ENCODE measurements at regions not wholly inside any gene's neighbourhood (a gene's known extent, or its start where the extent isn't known, plus 50 kb on each side); places are given as distances from the start of the nearest gene placed in this dataset.

DNA sequence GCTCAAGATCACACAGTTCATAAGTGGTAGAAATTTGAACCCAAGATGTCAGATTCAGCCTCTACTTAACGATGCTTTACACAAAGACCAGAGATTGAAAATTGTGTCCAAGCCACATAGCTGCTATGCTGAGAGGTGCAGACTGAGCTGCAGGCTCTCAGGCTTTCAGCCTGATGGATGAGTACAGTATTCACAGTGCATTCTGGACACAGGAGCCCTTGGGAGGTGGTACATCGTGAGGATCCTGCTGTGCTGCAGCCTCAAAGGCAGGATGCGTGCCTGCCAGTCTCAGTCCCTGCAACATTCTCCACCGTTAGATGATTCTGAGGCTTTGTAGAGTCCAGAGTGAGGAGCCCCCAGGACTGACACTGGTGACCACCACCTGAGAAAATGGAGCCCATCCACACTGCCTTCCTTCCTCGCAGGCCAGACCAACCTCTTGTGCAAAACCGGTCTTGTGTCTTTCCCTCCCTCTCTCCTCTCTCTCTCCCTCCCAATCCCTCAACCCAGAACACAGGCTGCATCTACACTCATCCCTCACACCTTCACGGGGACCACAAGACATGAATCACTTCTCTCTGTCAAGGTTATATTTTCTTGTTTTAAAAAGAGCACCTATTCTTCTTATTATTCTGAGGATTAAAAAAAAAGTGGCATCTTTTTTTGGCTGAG, 203.4 kb upstream of the ZNF507 start:
- Histone ChIP-seq H3K27me3 (no peaks in the 10 kb centered on the region), H3K4me1 (ENCODE audit: control insufficient read depth in 1 of 2, insufficient read depth in 1 of 2, low read depth in 1 of 2, low read length in 1 of 2) (no peaks in the 10 kb centered on the region)

DNA sequence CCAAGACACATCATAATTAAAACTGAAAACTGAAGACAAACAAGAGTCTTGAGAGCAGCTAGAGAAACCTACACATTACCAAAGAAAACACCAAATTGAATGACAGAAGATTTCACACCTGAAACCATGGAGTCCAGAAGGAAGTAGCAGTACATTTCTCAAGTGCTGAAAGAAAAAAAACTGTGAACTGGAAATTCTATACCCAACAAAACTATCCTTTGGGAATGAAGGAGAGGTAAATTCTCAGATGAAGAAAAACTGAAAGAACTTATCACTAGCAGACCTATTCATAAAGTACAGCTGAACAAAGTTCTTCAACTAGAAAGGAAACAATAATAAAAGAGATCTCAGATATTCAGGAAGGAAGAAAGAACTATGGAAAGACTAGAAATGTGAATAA, 198.7 kb upstream of the ZNF507 start:
- Histone ChIP-seq H3K4me1 (ENCODE audit: control insufficient read depth in 1 of 2, insufficient read depth in 1 of 2, low read depth in 1 of 2, low read length in 1 of 2) (no peaks in the 10 kb centered on the region), H3K36me3 (no peaks in the 10 kb centered on the region), H3K4me3 (ENCODE audit: low read depth in 1 of 2, low read length in 1 of 2) (no peak overlapping the region), H3K27ac (no peak overlapping the region), H3K9me3 (no peaks in the 10 kb centered on the region), H3K27me3 (no peaks in the 10 kb centered on the region)
- no peak for TF ChIP-seq CTCF (IDR thresholded peaks at IDR 0.05)

More for the DNA sequence above, 203.4 kb upstream of the ZNF507 start:
- H3K9me3 ChIP-seq, result no peaks in the 10 kb centered on the region
- H3K27ac ChIP-seq, result no peak overlapping the region
- TF ChIP-seq CTCF (IDR thresholded peaks at IDR 0.05), result no peak
- no peak overlapping the region for H3K4me3 ChIP-seq (ENCODE audit: low read depth in 1 of 2, low read length in 1 of 2)
- H3K36me3 ChIP-seq, result no peaks in the 10 kb centered on the region

- H3K27me3 ChIP-seq, result no peaks in the 10 kb centered on the region
- no peak overlapping the region for H3K4me3 ChIP-seq (ENCODE audit: low read depth in 1 of 2, low read length in 1 of 2)
- H3K4me1 ChIP-seq (ENCODE audit: control insufficient read depth in 1 of 2, insufficient read depth in 1 of 2, low read depth in 1 of 2, low read length in 1 of 2), result no peaks in the 10 kb centered on the region
- no peak for TF ChIP-seq CTCF (IDR thresholded peaks at IDR 0.05)
- no peak overlapping the region for H3K27ac ChIP-seq
- no peaks in the 10 kb centered on the region for H3K9me3 ChIP-seq
- H3K36me3 ChIP-seq, result no peaks in the 10 kb centered on the region
Measured at GRCh38 chr19:32150605-32151004, 194.8 kb upstream of the ZNF507 start.

GRCh38 chr19:32154418-32154817, 191.0 kb upstream of the ZNF507 start:
- no peak for TF ChIP-seq CTCF (IDR thresholded peaks at IDR 0.05)
- Histone ChIP-seq H3K36me3 (no peaks in the 10 kb centered on the region), H3K27me3 (no peaks in the 10 kb centered on the region), H3K4me3 (ENCODE audit: low read depth in 1 of 2, low read length in 1 of 2) (no peak overlapping the region), H3K27ac (no peak overlapping the region), H3K4me1 (ENCODE audit: control insufficient read depth in 1 of 2, insufficient read depth in 1 of 2, low read depth in 1 of 2, low read length in 1 of 2) (no peaks in the 10 kb centered on the region), H3K9me3 (no peaks in the 10 kb centered on the region)

DNA sequence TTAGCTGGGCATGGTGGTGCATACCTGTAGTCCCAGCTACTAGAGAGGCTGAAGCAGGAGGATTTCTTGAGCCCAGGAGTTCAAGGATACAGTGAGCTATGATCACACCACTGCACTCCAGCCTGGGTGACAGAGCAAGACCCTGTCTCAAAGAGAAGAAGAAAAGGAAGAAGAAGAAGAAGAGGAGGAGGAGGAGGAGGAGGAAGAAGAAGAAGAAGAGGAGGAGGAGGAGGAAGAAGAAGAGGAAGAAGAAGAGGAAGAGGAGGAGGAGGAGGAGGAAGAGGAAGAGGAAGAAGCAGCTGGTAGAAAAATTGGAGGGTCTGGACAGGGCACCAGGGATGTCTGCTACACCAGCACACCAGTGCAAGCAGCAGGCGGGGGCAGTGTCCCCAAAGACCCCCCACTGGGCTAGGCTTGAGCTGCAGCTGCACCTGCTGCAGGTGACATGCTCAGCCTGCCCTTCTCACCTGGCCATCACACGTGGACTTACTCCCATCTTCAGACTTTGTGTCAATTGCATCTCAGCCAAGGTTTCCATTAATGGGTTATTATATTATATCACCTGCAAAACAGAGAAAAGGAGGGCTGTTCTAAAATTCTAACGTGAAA, 180.9 kb upstream of the ZNF507 start:
- H3K4me3 ChIP-seq (ENCODE audit: low read depth in 1 of 2, low read length in 1 of 2), result no peak overlapping the region
- H3K4me1 ChIP-seq (ENCODE audit: control insufficient read depth in 1 of 2, insufficient read depth in 1 of 2, low read depth in 1 of 2, low read length in 1 of 2), result no peaks in the 10 kb centered on the region
- no peak for TF ChIP-seq CTCF (IDR thresholded peaks at IDR 0.05)
- H3K9me3 ChIP-seq, result no peaks in the 10 kb centered on the region
- no peaks in the 10 kb centered on the region for H3K36me3 ChIP-seq
- no peak overlapping the region for H3K27ac ChIP-seq
- H3K27me3 ChIP-seq, result no peaks in the 10 kb centered on the region
